Midbrain (tissue), 1 donor: ENCODE measurements at regions not wholly inside any gene's neighbourhood (a gene's known extent, or its start where the extent isn't known, plus 50 kb on each side); places are given as distances from the start of the nearest gene placed in this dataset.

Source experiments
- DNase-seq: peaks from one replicate; lab custom pipeline; 2025; lab: John Stamatoyannopoulos, UW

GRCh38 chr11:106461148-106461691, 383.8 kb downstream of the AASDHPPT start:
- DNase-seq: no peak

- no peak for DNase-seq
Measured at GRCh38 chr11:106461839-106462545, 384.5 kb downstream of the AASDHPPT start.

- DNase-seq: no peak
Measured at GRCh38 chr11:106463154-106463553, 385.7 kb downstream of the AASDHPPT start.

GRCh38 chr11:106463796-106464201, 386.3 kb downstream of the AASDHPPT start:
- no peak for DNase-seq

- no peak for DNase-seq
Measured at GRCh38 chr11:106464728-106465127, 387.3 kb downstream of the AASDHPPT start.

GRCh38 chr11:106466521-106467080, 389.1 kb downstream of the AASDHPPT start:
- no peak for DNase-seq

GRCh38 chr11:106467501-106467900, 390.0 kb downstream of the AASDHPPT start:
- no peak for DNase-seq

GRCh38 chr11:106468086-106468485, 390.6 kb downstream of the AASDHPPT start:
- DNase-seq: no peak

GRCh38 chr11:106468531-106468930, 391.1 kb downstream of the AASDHPPT start:
- no peak for DNase-seq

- DNase-seq: no peak
Measured at GRCh38 chr11:106470230-106470629, 392.8 kb downstream of the AASDHPPT start.

- no peak for DNase-seq
Measured at GRCh38 chr11:106471276-106471675, 393.8 kb downstream of the AASDHPPT start.

GRCh38 chr11:106473089-106473722, 395.7 kb downstream of the AASDHPPT start:
- DNase-seq: no peak

GRCh38 chr11:106474274-106474673, 396.8 kb downstream of the AASDHPPT start:
- no peak for DNase-seq

- DNase-seq: no peak
Measured at GRCh38 chr11:106475181-106475580, 397.7 kb downstream of the AASDHPPT start.

GRCh38 chr11:106477776-106478175, 400.3 kb downstream of the AASDHPPT start:
- no peak for DNase-seq

- no peak for DNase-seq
Measured at GRCh38 chr11:106479646-106480045, 402.2 kb downstream of the AASDHPPT start.

GRCh38 chr11:106480581-106481190, 403.2 kb downstream of the AASDHPPT start:
- no peak for DNase-seq

GRCh38 chr11:106482917-106483785, 405.7 kb downstream of the AASDHPPT start:
- peak; percentile 41 for DNase-seq

GRCh38 chr11:106491751-106492150, 414.3 kb downstream of the AASDHPPT start:
- peak; percentile 64 for DNase-seq

GRCh38 chr11:106493751-106494150, 416.3 kb downstream of the AASDHPPT start:
- DNase-seq: no peak

- no peak for DNase-seq
Measured at GRCh38 chr11:106495046-106495445, 417.6 kb downstream of the AASDHPPT start.

GRCh38 chr11:106496677-106497076, 419.2 kb downstream of the AASDHPPT start:
- DNase-seq: no peak
